ENCODE measurements at regions not wholly inside any gene's neighbourhood (a gene's known extent, or its start where the extent isn't known, plus 50 kb on each side); places are given as distances from the start of the nearest gene placed in this dataset.

DNA sequence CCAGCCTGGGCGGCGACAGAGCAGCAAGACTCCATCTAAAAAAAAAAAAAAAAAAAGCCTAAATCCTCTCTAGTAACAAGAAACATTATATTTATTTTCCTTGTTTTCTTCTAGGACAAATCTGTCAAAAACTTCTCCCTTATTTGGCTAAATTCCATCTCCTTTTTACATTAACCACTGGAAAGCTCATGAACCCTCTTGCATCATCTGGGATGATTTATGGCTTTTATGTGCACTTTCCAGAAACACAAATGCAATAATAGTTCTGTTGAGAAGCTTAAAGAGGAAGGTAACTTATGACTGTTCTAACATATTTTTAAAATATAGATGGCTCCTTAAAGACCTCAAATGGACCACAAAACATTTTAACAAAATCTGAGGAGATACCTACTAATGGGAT, 526.1 kb upstream of the SPTLC3 start (continued):
- TF ChIP-seq, protein P1, sequence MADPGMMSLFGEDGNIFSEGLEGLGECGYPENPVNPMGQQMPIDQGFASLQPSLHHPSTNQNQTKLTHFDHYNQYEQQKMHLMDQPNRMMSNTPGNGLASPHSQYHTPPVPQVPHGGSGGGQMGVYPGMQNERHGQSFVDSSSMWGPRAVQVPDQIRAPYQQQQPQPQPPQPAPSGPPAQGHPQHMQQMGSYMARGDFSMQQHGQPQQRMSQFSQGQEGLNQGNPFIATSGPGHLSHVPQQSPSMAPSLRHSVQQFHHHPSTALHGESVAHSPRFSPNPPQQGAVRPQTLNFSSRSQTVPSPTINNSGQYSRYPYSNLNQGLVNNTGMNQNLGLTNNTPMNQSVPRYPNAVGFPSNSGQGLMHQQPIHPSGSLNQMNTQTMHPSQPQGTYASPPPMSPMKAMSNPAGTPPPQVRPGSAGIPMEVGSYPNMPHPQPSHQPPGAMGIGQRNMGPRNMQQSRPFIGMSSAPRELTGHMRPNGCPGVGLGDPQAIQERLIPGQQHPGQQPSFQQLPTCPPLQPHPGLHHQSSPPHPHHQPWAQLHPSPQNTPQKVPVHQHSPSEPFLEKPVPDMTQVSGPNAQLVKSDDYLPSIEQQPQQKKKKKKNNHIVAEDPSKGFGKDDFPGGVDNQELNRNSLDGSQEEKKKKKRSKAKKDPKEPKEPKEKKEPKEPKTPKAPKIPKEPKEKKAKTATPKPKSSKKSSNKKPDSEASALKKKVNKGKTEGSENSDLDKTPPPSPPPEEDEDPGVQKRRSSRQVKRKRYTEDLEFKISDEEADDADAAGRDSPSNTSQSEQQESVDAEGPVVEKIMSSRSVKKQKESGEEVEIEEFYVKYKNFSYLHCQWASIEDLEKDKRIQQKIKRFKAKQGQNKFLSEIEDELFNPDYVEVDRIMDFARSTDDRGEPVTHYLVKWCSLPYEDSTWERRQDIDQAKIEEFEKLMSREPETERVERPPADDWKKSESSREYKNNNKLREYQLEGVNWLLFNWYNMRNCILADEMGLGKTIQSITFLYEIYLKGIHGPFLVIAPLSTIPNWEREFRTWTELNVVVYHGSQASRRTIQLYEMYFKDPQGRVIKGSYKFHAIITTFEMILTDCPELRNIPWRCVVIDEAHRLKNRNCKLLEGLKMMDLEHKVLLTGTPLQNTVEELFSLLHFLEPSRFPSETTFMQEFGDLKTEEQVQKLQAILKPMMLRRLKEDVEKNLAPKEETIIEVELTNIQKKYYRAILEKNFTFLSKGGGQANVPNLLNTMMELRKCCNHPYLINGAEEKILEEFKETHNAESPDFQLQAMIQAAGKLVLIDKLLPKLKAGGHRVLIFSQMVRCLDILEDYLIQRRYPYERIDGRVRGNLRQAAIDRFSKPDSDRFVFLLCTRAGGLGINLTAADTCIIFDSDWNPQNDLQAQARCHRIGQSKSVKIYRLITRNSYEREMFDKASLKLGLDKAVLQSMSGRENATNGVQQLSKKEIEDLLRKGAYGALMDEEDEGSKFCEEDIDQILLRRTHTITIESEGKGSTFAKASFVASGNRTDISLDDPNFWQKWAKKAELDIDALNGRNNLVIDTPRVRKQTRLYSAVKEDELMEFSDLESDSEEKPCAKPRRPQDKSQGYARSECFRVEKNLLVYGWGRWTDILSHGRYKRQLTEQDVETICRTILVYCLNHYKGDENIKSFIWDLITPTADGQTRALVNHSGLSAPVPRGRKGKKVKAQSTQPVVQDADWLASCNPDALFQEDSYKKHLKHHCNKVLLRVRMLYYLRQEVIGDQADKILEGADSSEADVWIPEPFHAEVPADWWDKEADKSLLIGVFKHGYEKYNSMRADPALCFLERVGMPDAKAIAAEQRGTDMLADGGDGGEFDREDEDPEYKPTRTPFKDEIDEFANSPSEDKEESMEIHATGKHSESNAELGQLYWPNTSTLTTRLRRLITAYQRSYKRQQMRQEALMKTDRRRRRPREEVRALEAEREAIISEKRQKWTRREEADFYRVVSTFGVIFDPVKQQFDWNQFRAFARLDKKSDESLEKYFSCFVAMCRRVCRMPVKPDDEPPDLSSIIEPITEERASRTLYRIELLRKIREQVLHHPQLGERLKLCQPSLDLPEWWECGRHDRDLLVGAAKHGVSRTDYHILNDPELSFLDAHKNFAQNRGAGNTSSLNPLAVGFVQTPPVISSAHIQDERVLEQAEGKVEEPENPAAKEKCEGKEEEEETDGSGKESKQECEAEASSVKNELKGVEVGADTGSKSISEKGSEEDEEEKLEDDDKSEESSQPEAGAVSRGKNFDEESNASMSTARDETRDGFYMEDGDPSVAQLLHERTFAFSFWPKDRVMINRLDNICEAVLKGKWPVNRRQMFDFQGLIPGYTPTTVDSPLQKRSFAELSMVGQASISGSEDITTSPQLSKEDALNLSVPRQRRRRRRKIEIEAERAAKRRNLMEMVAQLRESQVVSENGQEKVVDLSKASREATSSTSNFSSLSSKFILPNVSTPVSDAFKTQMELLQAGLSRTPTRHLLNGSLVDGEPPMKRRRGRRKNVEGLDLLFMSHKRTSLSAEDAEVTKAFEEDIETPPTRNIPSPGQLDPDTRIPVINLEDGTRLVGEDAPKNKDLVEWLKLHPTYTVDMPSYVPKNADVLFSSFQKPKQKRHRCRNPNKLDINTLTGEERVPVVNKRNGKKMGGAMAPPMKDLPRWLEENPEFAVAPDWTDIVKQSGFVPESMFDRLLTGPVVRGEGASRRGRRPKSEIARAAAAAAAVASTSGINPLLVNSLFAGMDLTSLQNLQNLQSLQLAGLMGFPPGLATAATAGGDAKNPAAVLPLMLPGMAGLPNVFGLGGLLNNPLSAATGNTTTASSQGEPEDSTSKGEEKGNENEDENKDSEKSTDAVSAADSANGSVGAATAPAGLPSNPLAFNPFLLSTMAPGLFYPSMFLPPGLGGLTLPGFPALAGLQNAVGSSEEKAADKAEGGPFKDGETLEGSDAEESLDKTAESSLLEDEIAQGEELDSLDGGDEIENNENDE (IDR thresholded peaks at IDR 0.05; ENCODE audit: insufficient replicate concordance, low read length) = no peak
- no peak for TF ChIP-seq SIRT6 (IDR thresholded peaks at IDR 0.05; ENCODE audit: low read length)
- no peak for TF ChIP-seq TBP (IDR thresholded peaks at IDR 0.05; ENCODE audit: low read depth, low read length)
- TF ChIP-seq POU5F1 (IDR thresholded peaks at IDR 0.05; ENCODE audit: low read depth, low read length) = no peak
- no peak for TF ChIP-seq HDAC6 (IDR thresholded peaks at IDR 0.05; ENCODE audit: low read depth, low read length)
- no peak for TF ChIP-seq BCL11A (IDR thresholded peaks at IDR 0.05; ENCODE audit: low read depth in 2 of 2, low read length in 2 of 2)

Data from H1 (cell line).